SK-N-MC (cell line): ENCODE measurements at regions not wholly inside any gene's neighbourhood (a gene's known extent, or its start where the extent isn't known, plus 50 kb on each side); places are given as distances from the start of the nearest gene placed in this dataset.

ENCODE experiments used
- EZH2 ChIP-seq: fragments of 200-600 bp; sonication (generic); IDR thresholded peaks from one replicate; pipeline ENCODE4 v1.6.1; 2017; ENCODE audit warnings: antibody characterized with exemption
- POLR2AphosphoS5 ChIP-seq: IDR thresholded peaks from 2 replicates; pipeline ENCODE4 v1.6.1; 2012; ENCODE audit warnings: mild to moderate bottlenecking, low read depth, low read length, borderline replicate concordance

- TF ChIP-seq EZH2, result no peak
- no peak for TF ChIP-seq POLR2AphosphoS5
Observed at GRCh38 chr11:82406611-82407010, 327.1 kb downstream of the FAM181B start.
